Trophoblast cell (in vitro differentiated cells and primary cell): ENCODE measurements at regions not wholly inside any gene's neighbourhood (a gene's known extent, or its start where the extent isn't known, plus 50 kb on each side); places are given as distances from the start of the nearest gene placed in this dataset.

ENCODE experiments used
- DNase-seq, 2 donors: peaks; one replicate each; pipeline ENCODE4 v3.0.0-alpha.2; 2016
- H2AFZ ChIP-seq: 2 replicates; pipeline ENCODE4 v1.6.1; 2013; ENCODE audit warnings: low read length, moderate library complexity, mild to moderate bottlenecking; ENCODE audit not compliant: insufficient read depth, poor library complexity
- H2AK5ac ChIP-seq: 2 replicates; pipeline ENCODE4 v1.6.1; 2013; ENCODE audit warnings: mild to moderate bottlenecking, low read length
- H2BK120ac ChIP-seq: 2 replicates; pipeline ENCODE4 v1.6.1; 2013; ENCODE audit warnings: low read length, mild to moderate bottlenecking, moderate library complexity; ENCODE audit not compliant: insufficient read depth, poor library complexity
- H2BK12ac ChIP-seq: 2 replicates; pipeline ENCODE4 v1.6.1; 2013; ENCODE audit warnings: mild to moderate bottlenecking, low read length, moderate library complexity
- H2BK5ac ChIP-seq: 2 replicates; pipeline ENCODE4 v1.6.1; 2013; ENCODE audit warnings: low read length, low read depth, moderate library complexity, mild to moderate bottlenecking; ENCODE audit not compliant: poor library complexity
- H3K14ac ChIP-seq: 2 replicates; pipeline ENCODE4 v1.6.1; 2013; ENCODE audit warnings: mild to moderate bottlenecking, low read length
- H3K18ac ChIP-seq: 2 replicates; pipeline ENCODE4 v1.6.1; 2013; ENCODE audit warnings: mild to moderate bottlenecking, low read length
- H3K23ac ChIP-seq: 2 replicates; pipeline ENCODE4 v1.6.1; 2013; ENCODE audit warnings: low read length
- H3K27ac ChIP-seq: 2 replicates; pipeline ENCODE4 v1.5.1; 2013; ENCODE audit warnings: low read depth, mild to moderate bottlenecking, inconsistent platforms, low read length, moderate library complexity
- H3K27me3 ChIP-seq: 2 replicates; pipeline ENCODE4 v1.6.1; 2013; ENCODE audit warnings: inconsistent platforms, mild to moderate bottlenecking, low read length, moderate library complexity; ENCODE audit not compliant: insufficient read depth
- H3K36me3 ChIP-seq, 2 experiments: 1 replicate in 1 of 2; 2 replicates in 1 of 2; pipeline ENCODE4 v1.6.1; 2013; ENCODE audit warnings: low read length in 2 of 2, mild to moderate bottlenecking in 2 of 2, moderate library complexity in 1 of 2; ENCODE audit not compliant: insufficient read depth in 2 of 2, control insufficient read depth in 1 of 2
- H3K4ac ChIP-seq: 2 replicates; pipeline ENCODE4 v1.6.1; 2013; ENCODE audit warnings: low read depth, mild to moderate bottlenecking, low read length, moderate library complexity
- H3K4me1 ChIP-seq, 2 experiments: 1 replicate in 1 of 2; 2 replicates in 1 of 2; pipeline ENCODE4 v1.6.1; 2013; ENCODE audit warnings: low read length in 2 of 2, mild to moderate bottlenecking in 2 of 2, moderate library complexity in 1 of 2; ENCODE audit not compliant: insufficient read depth in 2 of 2, control insufficient read depth in 1 of 2
- H3K4me2 ChIP-seq: 2 replicates; pipeline ENCODE4 v1.6.1; 2013; ENCODE audit warnings: inconsistent platforms, mild to moderate bottlenecking, low read length, moderate library complexity
- H3K4me3 ChIP-seq: 2 replicates; pipeline ENCODE4 v1.5.1; 2013; ENCODE audit warnings: mild to moderate bottlenecking, low read depth, low read length, inconsistent platforms
- H3K79me1 ChIP-seq: one replicate; pipeline ENCODE4 v1.6.1; 2013; ENCODE audit warnings: low read length
- H3K79me2 ChIP-seq: 2 replicates; pipeline ENCODE4 v1.6.1; 2013; ENCODE audit warnings: low read length, mild to moderate bottlenecking; ENCODE audit not compliant: control insufficient read depth, insufficient read depth, poor library complexity
- H3K9ac ChIP-seq: 2 replicates; pipeline ENCODE4 v1.6.1; 2013; ENCODE audit warnings: mild to moderate bottlenecking, low read length
- H3K9me3 ChIP-seq: 2 replicates; pipeline ENCODE4 v1.6.1; 2013; ENCODE audit warnings: low read depth, mild to moderate bottlenecking, control low read depth, inconsistent platforms, low read length; ENCODE audit not compliant: insufficient read depth
- H4K12ac ChIP-seq: 2 replicates; pipeline ENCODE4 v1.6.1; 2013; ENCODE audit warnings: low read depth, mild to moderate bottlenecking, low read length, moderate library complexity
- H4K8ac ChIP-seq: 2 replicates; pipeline ENCODE4 v1.6.1; 2013; ENCODE audit warnings: low read depth, mild to moderate bottlenecking, low read length, moderate library complexity
- H4K91ac ChIP-seq: one replicate; pipeline ENCODE4 v1.6.1; 2013; ENCODE audit warnings: low read depth, mild to moderate bottlenecking, low read length, moderate library complexity
- WGBS: extraction: QIAGEN DNeasy Blood & Tissue Kit; methylation state at CpG from one replicate; pipeline ENCODE4 v1.1.7; 2013; ENCODE audit warnings: missing lambda C conversion rate; ENCODE audit not compliant: insufficient read length, insufficient coverage; ENCODE audit errors: extremely low coverage; 5-methylcytosine and 5-hydroxymethylcytosine counted together

DNA sequence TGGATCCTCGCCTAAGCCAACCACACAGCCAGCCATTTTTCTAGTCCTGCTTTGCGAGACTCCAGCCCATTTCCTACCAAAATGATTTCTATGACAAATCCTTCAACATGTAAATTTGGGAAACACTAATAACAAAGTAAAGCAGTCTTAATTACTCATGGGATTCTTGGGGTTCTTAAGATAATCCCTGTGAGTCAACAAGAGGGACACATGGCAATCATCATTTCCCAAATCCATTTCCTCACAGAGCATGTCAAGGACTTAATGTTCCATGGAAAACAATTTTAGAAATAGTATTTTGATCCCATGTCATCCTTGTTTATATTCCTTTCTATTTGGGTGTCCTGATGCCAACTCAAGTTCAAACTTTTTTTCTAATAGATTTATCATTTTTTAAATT lies 322.7 kb upstream of the NOX3 start:
- no peak overlapping the region for H3K4me2 ChIP-seq
- H4K91ac ChIP-seq, result no peak overlapping the region
- H3K18ac ChIP-seq, result no peak overlapping the region
- H3K9me3 ChIP-seq, result no peaks in the 10 kb centered on the region
- WGBS, result no CpG with 5 or more reads among the region's 2 CpGs
- no peak overlapping the region for H3K9ac ChIP-seq
- no peaks in the 10 kb centered on the region for H3K36me3 ChIP-seq
- H4K8ac ChIP-seq, result no peak overlapping the region
- no peak overlapping the region for H4K12ac ChIP-seq
- H3K23ac ChIP-seq, result no peak overlapping the region
- H2AK5ac ChIP-seq, result no peak overlapping the region
- no peaks in the 10 kb centered on the region for H3K27me3 ChIP-seq
- no peak overlapping the region for H2BK5ac ChIP-seq
- H2BK12ac ChIP-seq, result no peak overlapping the region
- H3K4ac ChIP-seq, result no peak overlapping the region
- no peak overlapping the region for H2BK120ac ChIP-seq
- H3K4me1 ChIP-seq, result no peaks in the 10 kb centered on the region
- H2AFZ ChIP-seq, result no peak overlapping the region
- H3K79me1 ChIP-seq, result no peaks in the 10 kb centered on the region
- no peak for DNase-seq
- no peak overlapping the region for H3K27ac ChIP-seq
- H3K14ac ChIP-seq, result no peak overlapping the region
- H3K4me3 ChIP-seq, result no peak overlapping the region
- no peaks in the 10 kb centered on the region for H3K79me2 ChIP-seq

DNA sequence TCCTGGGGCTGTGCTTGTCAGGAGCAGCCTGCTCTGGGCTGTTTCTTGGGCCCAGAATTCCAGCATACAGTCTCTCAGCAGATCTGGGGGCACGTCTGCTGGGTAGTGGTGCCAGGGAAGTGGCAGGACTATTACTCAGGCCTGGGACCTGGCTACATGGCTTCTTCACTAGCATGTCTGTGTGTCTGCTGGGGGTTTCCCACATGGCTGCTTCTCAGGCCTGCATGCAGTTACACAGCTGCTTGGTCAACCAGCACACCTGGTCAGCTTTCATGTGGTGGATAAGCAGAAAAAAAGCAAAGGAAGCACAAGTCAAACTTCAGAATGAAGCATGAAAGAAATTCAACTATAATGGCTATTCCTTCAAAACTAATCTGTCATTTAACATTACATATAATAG lies 316.2 kb upstream of the NOX3 start:
- DNase-seq, result no peak
- Histone ChIP-seq H2AK5ac (no peak overlapping the region), H3K27me3 (no peaks in the 10 kb centered on the region), H2BK120ac (no peak overlapping the region), H3K4ac (no peak overlapping the region), H3K14ac (no peak overlapping the region), H3K23ac (no peak overlapping the region), H3K9ac (no peak overlapping the region), H2BK12ac (no peak overlapping the region), H3K4me2 (no peak overlapping the region), H3K18ac (no peak overlapping the region), H3K9me3 (peaks cover 3% of the 10 kb centered on the region), H2AFZ (no peak overlapping the region), H3K4me1 (no peaks in the 10 kb centered on the region), H4K12ac (no peak overlapping the region), H3K79me2 (no peaks in the 10 kb centered on the region), H3K79me1 (no peaks in the 10 kb centered on the region), H3K4me3 (no peak overlapping the region), H3K27ac (no peak overlapping the region), H2BK5ac (no peak overlapping the region), H4K8ac (no peak overlapping the region), H4K91ac (no peak overlapping the region), H3K36me3 (no peaks in the 10 kb centered on the region)
- no CpG with 5 or more reads among the region's 1 CpG for WGBS

DNA sequence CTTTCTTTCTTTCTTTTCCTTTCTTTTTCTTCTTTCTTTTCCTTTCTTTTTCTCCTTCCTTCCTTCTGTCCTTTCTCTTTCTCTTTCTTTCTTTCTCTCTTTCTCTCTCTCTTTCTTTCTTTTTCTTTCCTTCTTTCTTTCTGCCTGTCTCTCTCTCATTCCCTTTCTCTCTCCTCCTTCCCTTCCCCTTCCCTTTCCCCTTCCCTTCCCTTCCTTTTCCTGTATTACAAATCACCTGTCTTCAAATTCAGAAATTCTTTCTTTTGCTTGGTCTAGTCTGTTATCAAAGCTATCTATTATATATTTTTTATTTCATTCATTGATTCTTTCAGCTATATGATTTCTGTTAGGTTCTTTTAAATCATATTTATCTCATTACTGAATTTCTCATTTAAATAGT lies 315.2 kb upstream of the NOX3 start:
- no peak overlapping the region for H4K91ac ChIP-seq
- H3K9me3 ChIP-seq, result peaks cover 3% of the 10 kb centered on the region
- no peaks in the 10 kb centered on the region for H3K79me1 ChIP-seq
- no peak overlapping the region for H3K23ac ChIP-seq
- no peak overlapping the region for H2AFZ ChIP-seq
- no peak overlapping the region for H4K8ac ChIP-seq
- no peak overlapping the region for H2BK12ac ChIP-seq
- no peak for DNase-seq
- H2AK5ac ChIP-seq, result no peak overlapping the region
- no peak overlapping the region for H2BK120ac ChIP-seq
- H3K18ac ChIP-seq, result no peak overlapping the region
- no peak overlapping the region for H3K4me3 ChIP-seq
- H3K36me3 ChIP-seq, result no peaks in the 10 kb centered on the region
- no peak overlapping the region for H3K27ac ChIP-seq
- H3K27me3 ChIP-seq, result no peaks in the 10 kb centered on the region
- H2BK5ac ChIP-seq, result no peak overlapping the region
- no peak overlapping the region for H3K4ac ChIP-seq
- H3K4me2 ChIP-seq, result no peak overlapping the region
- no peak overlapping the region for H3K9ac ChIP-seq
- no peaks in the 10 kb centered on the region for H3K79me2 ChIP-seq
- H3K4me1 ChIP-seq, result no peaks in the 10 kb centered on the region
- no peak overlapping the region for H3K14ac ChIP-seq
- no peak overlapping the region for H4K12ac ChIP-seq

DNA sequence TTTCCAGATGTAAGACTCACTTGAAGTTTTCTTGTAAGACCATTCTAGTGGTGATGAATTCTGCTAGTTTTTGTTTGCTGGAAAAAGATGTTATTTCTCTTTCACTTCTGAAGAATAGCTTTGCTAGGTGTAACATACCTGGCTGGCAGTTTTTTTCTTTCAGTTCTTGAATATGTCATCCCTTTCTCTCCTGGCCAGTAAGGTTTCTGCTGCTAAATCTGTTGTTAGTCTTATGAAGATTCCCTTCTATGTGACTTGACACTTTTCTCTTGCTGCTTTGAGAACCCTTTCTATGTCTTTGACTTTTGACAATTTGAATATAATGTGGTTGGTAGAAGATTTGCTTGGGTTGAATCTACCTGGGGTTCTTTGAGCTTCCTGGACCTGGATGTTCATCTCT lies 314.7 kb upstream of the NOX3 start:
- Histone ChIP-seq H3K23ac (no peak overlapping the region), H3K27ac (no peak overlapping the region), H3K9me3 (peaks cover 3% of the 10 kb centered on the region), H3K4ac (no peak overlapping the region), H3K4me1 (no peaks in the 10 kb centered on the region), H3K27me3 (no peaks in the 10 kb centered on the region), H4K91ac (no peak overlapping the region), H3K4me2 (no peak overlapping the region), H3K14ac (no peak overlapping the region), H4K12ac (no peak overlapping the region), H3K79me1 (no peaks in the 10 kb centered on the region), H3K18ac (no peak overlapping the region), H2BK120ac (no peak overlapping the region), H4K8ac (no peak overlapping the region), H2AFZ (no peak overlapping the region), H3K36me3 (no peaks in the 10 kb centered on the region), H2AK5ac (no peak overlapping the region), H2BK5ac (no peak overlapping the region), H2BK12ac (no peak overlapping the region), H3K9ac (no peak overlapping the region), H3K79me2 (no peaks in the 10 kb centered on the region), H3K4me3 (no peak overlapping the region)
- DNase-seq, result no peak
